ENCODE measurements at regions not wholly inside any gene's neighbourhood (a gene's known extent, or its start where the extent isn't known, plus 50 kb on each side); places are given as distances from the start of the nearest gene placed in this dataset.

DNA sequence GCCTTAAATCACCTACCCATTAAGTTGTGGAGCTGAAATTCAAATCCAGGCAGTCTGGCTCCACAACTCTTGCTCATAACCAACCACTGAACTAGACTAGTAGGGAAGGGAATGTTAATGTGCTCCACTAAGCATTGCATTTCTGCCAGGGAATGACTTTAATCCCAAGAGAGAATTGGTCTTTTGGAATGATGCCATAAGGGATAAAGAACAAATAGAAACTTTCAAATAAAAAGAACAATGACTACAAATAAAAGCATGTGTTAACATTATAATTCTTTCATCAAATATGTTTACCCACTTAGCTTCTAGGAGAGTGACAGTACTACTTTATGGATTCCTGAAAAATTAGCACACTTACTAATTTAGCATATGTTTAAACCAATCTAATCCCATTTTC lies 905.9 kb downstream of the CENPC start:
- TF ChIP-seq POLR2A (IDR thresholded peaks at IDR 0.05) (no peak), CTCF (IDR thresholded peaks at IDR 0.05 in 8 of 11, conservative IDR thresholded peaks at IDR 0.05 in 3 of 11) (no peak), POLR2AphosphoS5 (IDR thresholded peaks at IDR 0.05) (no peak)
